Loucy (cell line): ENCODE measurements at regions not wholly inside any gene's neighbourhood (a gene's known extent, or its start where the extent isn't known, plus 50 kb on each side); places are given as distances from the start of the nearest gene placed in this dataset.

Experiments
- EZH2phosphoT487 ChIP-seq: fragments of 200-600 bp; IDR thresholded peaks from 2 replicates; pipeline ENCODE4 v1.6.1; 2018; ENCODE audit warnings: antibody characterized with exemption, mild to moderate bottlenecking, moderate library complexity, borderline replicate concordance
- TF ChIP-seq, protein P1 (sequence below): fragments of 200-600 bp; sonication (generic); conservative IDR thresholded peaks from 2 replicates; pipeline ENCODE4 v1.5.1; 2014; ENCODE audit warnings: mild to moderate bottlenecking, antibody characterized with exemption, low read length

DNA sequence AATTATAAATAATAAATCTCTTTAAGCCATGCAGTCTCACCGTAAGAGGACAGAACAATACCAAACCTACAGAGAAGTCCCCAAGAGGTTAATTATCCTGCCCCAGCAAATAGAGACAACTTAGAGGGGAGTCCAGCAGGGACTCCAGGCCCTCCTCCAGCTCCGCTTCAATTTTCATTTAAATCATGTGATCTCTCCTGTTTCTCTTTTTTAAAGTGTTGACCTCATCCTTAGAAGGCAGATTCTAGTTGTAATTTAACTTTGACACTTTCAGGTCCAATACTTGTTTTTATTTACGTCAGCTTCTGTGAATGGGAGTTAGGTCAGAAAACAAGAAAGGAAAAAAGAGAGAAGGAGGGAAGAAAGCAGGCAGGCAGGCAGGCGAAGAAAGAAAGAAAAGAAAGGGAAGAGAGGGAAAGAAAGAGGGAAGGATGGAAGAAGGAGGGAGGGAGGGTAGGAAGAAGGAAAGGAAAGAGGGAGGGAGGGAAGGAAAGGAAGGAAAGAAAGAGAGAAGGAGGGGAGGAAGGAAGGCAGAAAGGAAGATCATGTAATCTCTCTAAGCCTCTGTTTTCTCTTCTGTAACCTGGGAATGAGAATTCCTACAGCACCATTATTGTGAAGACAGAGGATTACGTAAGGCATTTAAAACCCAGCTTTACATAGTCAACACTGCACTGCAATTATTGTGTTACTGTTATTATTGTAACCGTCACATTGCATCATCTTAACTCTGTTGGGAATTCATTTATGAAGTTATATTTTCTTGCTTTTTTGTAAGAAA, 227.7 kb downstream of the SKIDA1 start:
- TF ChIP-seq, protein P1, sequence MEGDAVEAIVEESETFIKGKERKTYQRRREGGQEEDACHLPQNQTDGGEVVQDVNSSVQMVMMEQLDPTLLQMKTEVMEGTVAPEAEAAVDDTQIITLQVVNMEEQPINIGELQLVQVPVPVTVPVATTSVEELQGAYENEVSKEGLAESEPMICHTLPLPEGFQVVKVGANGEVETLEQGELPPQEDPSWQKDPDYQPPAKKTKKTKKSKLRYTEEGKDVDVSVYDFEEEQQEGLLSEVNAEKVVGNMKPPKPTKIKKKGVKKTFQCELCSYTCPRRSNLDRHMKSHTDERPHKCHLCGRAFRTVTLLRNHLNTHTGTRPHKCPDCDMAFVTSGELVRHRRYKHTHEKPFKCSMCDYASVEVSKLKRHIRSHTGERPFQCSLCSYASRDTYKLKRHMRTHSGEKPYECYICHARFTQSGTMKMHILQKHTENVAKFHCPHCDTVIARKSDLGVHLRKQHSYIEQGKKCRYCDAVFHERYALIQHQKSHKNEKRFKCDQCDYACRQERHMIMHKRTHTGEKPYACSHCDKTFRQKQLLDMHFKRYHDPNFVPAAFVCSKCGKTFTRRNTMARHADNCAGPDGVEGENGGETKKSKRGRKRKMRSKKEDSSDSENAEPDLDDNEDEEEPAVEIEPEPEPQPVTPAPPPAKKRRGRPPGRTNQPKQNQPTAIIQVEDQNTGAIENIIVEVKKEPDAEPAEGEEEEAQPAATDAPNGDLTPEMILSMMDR, result no peak
- TF ChIP-seq EZH2phosphoT487, result no peak
